Right lobe of liver (tissue), 6 donors: ENCODE measurements at regions not wholly inside any gene's neighbourhood (a gene's known extent, or its start where the extent isn't known, plus 50 kb on each side); places are given as distances from the start of the nearest gene placed in this dataset.

Experiments used
- ATAC-seq, 4 donors: fragments of 200-7000 bp; cut with Tn5 transposase; one replicate each; pipeline ENCODE4 v1.9.1; 2020; ENCODE audit warnings: mild to moderate bottlenecking in 4 of 4, moderate library complexity in 4 of 4
- DNase-seq, 3 donors: peaks; one replicate each; pipeline ENCODE4 v3.0.0-alpha.2; 2020
- H3K27ac ChIP-seq, 3 donors: fragments of 200-600 bp; one replicate each; pipeline ENCODE4 v1.8.0; 2022
- H3K27me3 ChIP-seq, 2 donors: fragments of 200-600 bp; one replicate each; pipeline ENCODE4 v1.8.0; 2022
- H3K36me3 ChIP-seq, 4 donors: fragments of 200-600 bp; sonication (generic) in 1 of 4; one replicate each; pipeline versions ENCODE4 v1.5.1 to v1.8.0; 2017 to 2022; ENCODE audit warnings: control low read depth in 1 of 4
- H3K4me1 ChIP-seq, 4 donors: fragments of 200-600 bp; sonication (generic) in 1 of 4; one replicate each; pipeline versions ENCODE4 v1.5.1 to v1.8.0; 2017 to 2022; ENCODE audit warnings: control low read depth in 1 of 4
- H3K4me3 ChIP-seq, 3 donors: fragments of 200-600 bp; one replicate each; pipeline ENCODE4 v1.8.0; 2022
- H3K9me3 ChIP-seq, 4 donors: fragments of 200-600 bp; sonication (generic) in 1 of 4; one replicate each; pipeline versions ENCODE4 v1.5.1 to v1.8.0; 2017 to 2022; ENCODE audit warnings: control low read depth in 1 of 4
- POLR2A ChIP-seq: fragments of 450-650 bp; IDR thresholded peaks from one replicate; pipeline ENCODE4 v1.6.1; 2017; ENCODE audit warnings: antibody characterized with exemption, mild to moderate bottlenecking
- WGBS: methylation state at CpG from one replicate; pipeline ENCODE4 v1.1.6; 2018; ENCODE audit warnings: low coverage, low lambda C conversion rate; ENCODE audit not compliant: insufficient coverage; ENCODE audit errors: missing lambda C conversion rate; 5-methylcytosine and 5-hydroxymethylcytosine counted together
- intact Hi-C, 2 donors: fragments of 100-400 bp; cut with DNase I; formaldehyde crosslinking; loops; one replicate each; pipeline versions ENCODE4 v1.11.2 to v1.14.1; 2022
- TF ChIP-seq, protein P1 (sequence below), 4 donors: fragments of 200-600 bp in 3 of 4; fragments of 450-650 bp in 1 of 4; IDR thresholded peaks; one replicate each; pipeline versions ENCODE4 v1.5.1 to v1.8.0; 2016 to 2022; ENCODE audit warnings: antibody characterized with exemption in 4 of 4, mild to moderate bottlenecking in 2 of 4
- donor health status: DM: no; HTN: yes; CAD: no.
- donor health status: DM: no; HTN: no; CAD: no.
- donor health status: DM: no; HTN: no; CAD: no.
- donor health status: DM: no; HTN: yes; CAD: no.
- donor health status: DM: no; HTN: yes; CAD: no.

DNA sequence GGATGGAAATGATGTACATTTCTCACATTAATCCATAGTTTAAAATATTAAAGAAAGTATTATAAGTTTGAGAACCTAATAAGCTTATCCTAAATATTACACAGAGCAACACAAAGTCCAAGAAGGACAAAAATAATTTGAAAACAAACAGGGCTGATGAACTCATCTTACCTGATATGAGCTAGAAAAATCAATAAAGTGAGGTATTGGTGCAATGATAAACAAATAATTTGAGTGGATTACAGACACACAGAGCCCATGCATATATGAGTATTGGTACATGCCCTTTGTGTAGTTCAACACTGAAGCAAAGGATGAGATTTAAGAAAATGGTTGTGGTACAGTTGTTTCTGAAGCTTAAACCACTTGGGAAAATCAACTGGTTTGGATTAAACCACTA, 1139.0 kb downstream of the SUCLG1 start:
- Histone ChIP-seq H3K4me1 (peaks cover 0 to 5% (median 0%) of the 10 kb centered on the region in 4 donors), H3K4me3 (no peak overlapping the region), H3K27ac (no peak overlapping the region), H3K9me3 (no peaks in the 10 kb centered on the region), H3K36me3 (no peaks in the 10 kb centered on the region), H3K27me3 (no peaks in the 10 kb centered on the region)
- no peak for TF ChIP-seq POLR2A
- TF ChIP-seq, protein P1, sequence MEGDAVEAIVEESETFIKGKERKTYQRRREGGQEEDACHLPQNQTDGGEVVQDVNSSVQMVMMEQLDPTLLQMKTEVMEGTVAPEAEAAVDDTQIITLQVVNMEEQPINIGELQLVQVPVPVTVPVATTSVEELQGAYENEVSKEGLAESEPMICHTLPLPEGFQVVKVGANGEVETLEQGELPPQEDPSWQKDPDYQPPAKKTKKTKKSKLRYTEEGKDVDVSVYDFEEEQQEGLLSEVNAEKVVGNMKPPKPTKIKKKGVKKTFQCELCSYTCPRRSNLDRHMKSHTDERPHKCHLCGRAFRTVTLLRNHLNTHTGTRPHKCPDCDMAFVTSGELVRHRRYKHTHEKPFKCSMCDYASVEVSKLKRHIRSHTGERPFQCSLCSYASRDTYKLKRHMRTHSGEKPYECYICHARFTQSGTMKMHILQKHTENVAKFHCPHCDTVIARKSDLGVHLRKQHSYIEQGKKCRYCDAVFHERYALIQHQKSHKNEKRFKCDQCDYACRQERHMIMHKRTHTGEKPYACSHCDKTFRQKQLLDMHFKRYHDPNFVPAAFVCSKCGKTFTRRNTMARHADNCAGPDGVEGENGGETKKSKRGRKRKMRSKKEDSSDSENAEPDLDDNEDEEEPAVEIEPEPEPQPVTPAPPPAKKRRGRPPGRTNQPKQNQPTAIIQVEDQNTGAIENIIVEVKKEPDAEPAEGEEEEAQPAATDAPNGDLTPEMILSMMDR (IDR thresholded peaks at IDR 0.05) = no peak
- ATAC-seq (peak; percentile 36 to 92 (median 84)), DNase-seq (no peak)
- intact Hi-C loops = no loop called here

GRCh38 chr2:83305758-83306378, 1153.2 kb downstream of the SUCLG1 start:
- Histone ChIP-seq H3K9me3 (no peaks in the 10 kb centered on the region), H3K27ac (no peak overlapping the region), H3K4me1 (no peaks in the 10 kb centered on the region), H3K4me3 (no peak overlapping the region), H3K27me3 (no peaks in the 10 kb centered on the region), H3K36me3 (no peaks in the 10 kb centered on the region)
- TF ChIP-seq, protein P1 (IDR thresholded peaks at IDR 0.05) = no peak
- TF ChIP-seq POLR2A = no peak
- ATAC-seq (no peak), DNase-seq (no peak)
- 88% methylated on average over 11 of the region's 11 CpGs for WGBS
- intact Hi-C loops = no loop called here

GRCh38 chr2:83291083-83291482, 1168.0 kb downstream of the SUCLG1 start:
- H3K4me3 ChIP-seq = no peak overlapping the region
- no peaks in the 10 kb centered on the region for H3K9me3 ChIP-seq
- no peaks in the 10 kb centered on the region for H3K4me1 ChIP-seq
- intact Hi-C loops = no loop called here
- no peak overlapping the region for H3K27ac ChIP-seq
- no peak for DNase-seq
- no peak for ATAC-seq
- TF ChIP-seq, protein P1 (IDR thresholded peaks at IDR 0.05) = no peak
- TF ChIP-seq POLR2A = no peak
- 91% methylated on average over 3 of the region's 4 CpGs for WGBS
- H3K27me3 ChIP-seq = no peaks in the 10 kb centered on the region
- H3K36me3 ChIP-seq = no peaks in the 10 kb centered on the region

- Histone ChIP-seq H3K27me3 (no peaks in the 10 kb centered on the region), H3K4me1 (peaks cover 0 to 15% (median 3%) of the 10 kb centered on the region in 4 donors), H3K27ac (peak overlapping the region in 1 of 3 donors; percentile 45), H3K4me3 (no peak overlapping the region), H3K36me3 (no peaks in the 10 kb centered on the region), H3K9me3 (no peaks in the 10 kb centered on the region)
- intact Hi-C loops = no loop called here
- TF ChIP-seq, protein P1 (IDR thresholded peaks at IDR 0.05) = no peak
- no peak for TF ChIP-seq POLR2A
- ATAC-seq = peak in 1 of 4 donors; percentile 21
- DNase-seq = no peak
Measured at GRCh38 chr2:83282841-83283240, 1176.2 kb downstream of the SUCLG1 start.
